HL-60/S4 (cell line): ENCODE measurements at regions not wholly inside any gene's neighbourhood (a gene's known extent, or its start where the extent isn't known, plus 50 kb on each side); places are given as distances from the start of the nearest gene placed in this dataset.

ENCODE experiments used
- in situ Hi-C: fragments of 300-500 bp; cut with MboI; formaldehyde crosslinking; loops from 2 replicates; pipeline ENCODE4 v1.14.3; 2022; ENCODE audit warnings: low sequenced_read_pairs

DNA sequence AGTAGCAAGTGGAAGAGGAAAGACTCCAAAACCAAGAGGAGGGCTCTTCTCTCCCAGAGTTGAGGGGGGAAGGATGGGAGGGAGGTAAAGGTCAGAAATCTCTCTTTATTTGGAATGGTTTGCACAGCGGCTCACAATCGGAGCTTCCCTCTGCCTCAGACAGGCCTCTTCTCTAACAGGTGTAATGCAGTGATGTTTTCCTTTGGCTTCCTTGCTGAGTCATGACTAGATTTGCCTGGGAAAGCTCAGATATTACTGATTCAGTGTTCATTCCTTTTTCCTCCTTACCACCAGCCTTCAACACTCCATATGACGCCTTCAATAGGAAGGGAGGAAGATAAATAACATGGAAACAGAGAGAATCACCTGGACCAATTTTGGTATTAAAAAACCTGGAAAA, 136.6 kb downstream of the RNF152 start:
- in situ Hi-C loops = no loop called here

DNA sequence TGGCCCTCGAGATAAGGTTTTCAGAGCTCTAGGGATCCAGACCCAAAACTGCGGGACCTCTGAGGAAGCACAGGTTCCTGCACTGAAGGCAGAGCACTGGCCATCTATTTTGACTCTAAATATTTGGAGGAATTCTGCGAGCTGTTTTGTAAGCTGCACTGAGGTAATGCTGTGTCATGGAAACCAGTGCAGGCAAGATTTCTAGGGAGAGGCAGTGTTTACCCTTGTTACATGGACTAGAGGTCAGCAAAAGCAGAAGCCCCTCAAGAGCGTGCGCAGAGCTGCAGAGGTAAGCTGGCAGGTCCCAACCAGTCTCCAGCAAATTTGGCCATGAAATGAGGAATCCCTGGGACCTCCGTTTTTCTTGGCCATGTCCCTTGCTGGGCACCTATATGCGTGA, 137.3 kb downstream of the RNF152 start:
- in situ Hi-C loops = no loop called here

DNA sequence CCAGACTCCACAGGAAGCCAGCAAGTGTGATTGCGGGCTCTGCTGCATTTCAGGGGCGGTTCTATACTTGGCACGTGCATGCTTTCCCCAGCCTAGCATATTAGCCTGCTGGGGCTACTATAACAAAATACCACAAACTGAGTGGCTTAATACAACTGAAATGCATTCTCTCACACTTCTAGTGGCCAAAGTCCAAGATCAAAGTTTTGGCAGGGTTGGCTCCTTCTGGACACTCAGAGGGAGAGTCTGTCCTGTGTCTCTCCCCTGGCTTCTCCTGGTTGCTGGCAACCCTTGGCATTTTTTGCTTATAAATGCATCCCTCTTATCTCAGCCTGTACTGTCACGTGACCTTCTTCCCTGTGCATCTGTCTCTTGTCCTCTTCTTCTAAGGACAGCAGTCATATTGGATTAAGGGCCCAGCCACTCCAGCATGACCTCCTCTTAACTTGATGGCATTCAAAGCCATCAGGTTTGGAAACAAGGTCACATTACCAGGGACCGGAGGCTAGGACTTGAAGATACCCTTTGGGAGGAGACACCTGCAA, 138.7 kb downstream of the RNF152 start:
- in situ Hi-C loops = no loop called here

DNA sequence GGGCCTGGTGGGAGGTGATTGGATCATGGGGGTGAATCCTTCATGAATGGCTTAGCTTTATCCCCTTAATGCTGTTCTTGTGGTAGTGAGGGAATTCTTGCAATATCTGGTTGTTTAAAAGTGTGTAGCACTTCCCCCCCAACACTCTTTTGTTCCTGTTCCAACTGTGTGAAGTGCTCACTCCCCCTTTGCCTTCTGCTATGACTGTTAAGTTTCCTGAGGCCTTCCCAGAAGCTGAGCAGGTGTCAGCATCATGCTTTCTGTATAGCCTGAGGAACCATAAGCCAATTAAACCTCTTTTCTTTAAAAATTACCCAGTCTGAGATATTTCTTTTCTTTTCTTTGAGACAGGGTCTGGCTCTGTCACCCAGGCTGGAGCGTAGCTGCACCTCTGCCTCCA, 139.4 kb downstream of the RNF152 start:
- in situ Hi-C loops = no loop called here

DNA sequence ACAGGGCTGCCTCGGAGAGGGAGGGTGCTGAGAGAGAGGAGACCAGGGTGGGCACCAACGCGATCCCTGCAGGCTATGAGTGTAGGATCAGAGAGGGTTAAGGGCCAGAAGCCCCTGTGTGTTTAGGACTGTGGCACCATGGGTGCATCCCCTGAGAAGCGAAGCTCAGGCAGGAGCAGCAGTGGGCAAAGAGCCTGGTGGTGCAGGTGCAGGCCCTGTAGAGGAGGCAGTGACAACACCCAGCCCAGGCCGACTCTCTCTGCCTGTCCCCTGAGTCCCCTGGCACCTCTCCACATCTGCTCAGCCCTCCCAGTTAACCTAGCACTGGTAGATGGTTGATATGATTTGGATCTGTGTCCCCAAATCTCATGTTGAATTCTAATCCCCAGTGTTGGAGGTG, 139.8 kb downstream of the RNF152 start:
- in situ Hi-C loops = no loop called here

DNA sequence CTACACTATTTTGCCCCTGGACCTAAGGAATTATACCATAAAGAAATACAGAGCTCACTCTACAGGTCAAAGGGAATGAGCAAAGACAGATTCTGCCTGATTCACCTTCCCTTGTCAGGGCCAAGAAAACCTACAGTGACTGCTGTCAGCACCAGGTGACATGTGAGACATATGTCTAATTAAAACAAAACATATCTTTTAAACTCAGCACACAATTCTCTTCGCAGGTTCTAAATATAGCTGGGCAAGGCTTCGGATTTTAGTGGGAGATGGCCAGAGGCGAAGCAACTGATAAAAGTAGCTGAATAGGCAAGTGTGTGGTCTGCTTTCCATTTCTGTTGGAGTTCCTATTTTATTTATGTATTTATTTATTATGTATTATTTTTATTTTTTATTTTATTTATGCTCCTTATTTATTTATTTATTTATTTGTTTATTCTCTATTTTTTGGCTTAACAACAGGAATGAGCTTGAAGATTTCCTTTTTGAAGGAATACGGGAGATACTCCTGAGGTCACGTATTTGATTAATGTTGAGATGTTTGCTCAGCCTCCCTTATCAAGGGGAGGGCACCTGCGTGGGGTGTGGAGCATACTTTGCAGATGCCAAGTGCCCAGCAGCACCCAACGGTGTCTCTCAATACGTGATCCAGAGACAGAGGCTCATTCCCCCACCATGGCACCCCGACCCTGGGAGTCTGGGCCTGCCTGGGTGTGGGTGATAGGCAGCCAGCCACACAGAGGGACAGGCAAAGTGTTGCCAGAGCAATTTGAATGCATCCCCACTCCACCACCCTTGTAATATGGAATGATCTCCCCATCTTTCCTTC, 141.8 kb downstream of the RNF152 start:
- in situ Hi-C loops = no loop called here

DNA sequence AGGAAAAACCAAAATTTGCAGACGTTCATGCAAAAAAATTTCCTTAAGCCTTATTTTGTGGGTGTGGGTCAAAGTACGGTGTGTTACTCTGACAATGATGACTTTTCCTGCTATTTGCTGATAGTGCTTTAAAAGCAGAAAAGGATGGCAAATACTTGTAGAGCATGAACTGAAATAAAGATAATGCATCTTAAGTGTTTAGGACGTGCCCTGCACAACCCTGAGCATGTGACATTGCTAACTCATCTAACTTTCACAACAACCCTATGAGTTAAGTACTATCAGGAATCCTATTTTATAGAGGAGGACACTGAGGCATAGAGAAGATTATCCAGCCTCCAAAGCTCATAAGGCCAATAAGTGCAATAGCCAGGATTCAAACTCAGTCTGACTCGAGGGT, 143.3 kb downstream of the RNF152 start:
- in situ Hi-C loops = no loop called here

DNA sequence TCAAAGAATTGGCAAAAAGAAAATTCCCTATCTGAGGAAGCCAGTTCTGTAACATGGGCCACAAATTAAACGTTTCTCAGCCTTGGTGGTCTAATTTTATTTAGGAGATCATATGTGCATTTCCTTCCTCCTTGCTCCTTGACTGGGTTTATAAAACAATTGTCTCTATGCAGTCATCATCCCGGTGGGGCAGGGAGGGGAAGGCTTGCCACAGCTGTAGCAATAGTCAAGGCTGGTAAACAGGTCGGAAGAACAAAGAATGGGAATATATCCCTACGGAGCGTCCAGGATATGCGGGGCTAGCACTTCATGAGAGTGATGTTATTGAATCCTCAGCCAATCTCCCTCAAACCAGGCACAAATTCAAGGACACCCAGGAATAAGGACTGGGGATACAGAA, 143.8 kb downstream of the RNF152 start:
- in situ Hi-C loops = no loop called here

DNA sequence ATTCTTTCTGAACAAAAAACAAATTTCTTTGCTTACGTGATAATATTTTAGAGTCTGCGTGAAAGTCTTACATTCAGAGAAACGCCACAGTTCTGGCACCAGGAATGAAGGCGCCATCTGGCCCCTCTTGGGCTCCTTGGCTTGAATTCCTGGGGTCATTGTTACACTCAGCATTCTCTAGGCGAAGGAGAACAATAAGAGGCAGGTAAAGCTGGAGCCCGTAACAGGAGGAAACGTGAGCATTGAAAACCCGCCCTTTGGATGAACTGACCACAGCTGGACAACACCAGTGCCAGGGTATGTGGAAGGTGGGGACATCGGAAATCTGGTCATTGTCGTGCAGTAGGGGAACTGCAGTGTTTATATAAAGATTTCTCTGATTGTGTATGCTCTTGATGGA, 144.8 kb downstream of the RNF152 start:
- in situ Hi-C loops = no loop called here

DNA sequence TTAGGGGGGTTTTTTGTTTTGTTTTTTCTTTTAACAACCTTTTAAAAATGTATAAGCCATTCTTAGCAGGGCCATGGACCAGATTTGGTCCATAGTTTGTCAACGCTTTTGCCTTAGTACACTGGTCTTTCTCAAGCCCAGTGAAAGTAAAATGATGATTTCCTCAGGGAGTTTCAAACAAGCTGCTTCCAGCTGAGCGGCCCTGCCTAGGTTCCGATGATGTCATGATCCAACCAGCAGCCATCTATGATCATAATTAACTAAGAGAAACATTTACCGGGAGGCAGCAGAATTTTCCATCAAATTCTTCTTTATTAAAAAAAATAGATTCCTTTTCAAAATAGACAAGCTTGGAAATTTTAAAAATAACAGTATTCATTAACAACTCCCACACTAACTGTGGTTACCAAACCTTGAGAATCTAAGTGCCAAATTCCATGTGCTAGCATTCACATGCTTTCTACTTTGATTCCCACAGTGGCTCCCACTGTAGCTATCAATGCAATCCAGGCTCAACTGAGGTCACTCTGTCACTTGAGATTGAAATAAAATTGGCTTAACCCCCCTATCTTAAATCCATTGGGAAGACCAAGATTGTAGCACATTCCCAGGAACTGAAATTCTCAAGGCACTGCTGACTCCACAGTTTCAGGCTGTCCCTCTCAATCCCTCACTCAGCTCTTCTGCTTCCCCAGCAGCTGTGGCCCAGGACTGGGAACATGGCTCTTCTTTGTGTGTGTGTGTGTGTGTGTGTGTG, 148.9 kb downstream of the RNF152 start:
- in situ Hi-C loops = no loop called here

DNA sequence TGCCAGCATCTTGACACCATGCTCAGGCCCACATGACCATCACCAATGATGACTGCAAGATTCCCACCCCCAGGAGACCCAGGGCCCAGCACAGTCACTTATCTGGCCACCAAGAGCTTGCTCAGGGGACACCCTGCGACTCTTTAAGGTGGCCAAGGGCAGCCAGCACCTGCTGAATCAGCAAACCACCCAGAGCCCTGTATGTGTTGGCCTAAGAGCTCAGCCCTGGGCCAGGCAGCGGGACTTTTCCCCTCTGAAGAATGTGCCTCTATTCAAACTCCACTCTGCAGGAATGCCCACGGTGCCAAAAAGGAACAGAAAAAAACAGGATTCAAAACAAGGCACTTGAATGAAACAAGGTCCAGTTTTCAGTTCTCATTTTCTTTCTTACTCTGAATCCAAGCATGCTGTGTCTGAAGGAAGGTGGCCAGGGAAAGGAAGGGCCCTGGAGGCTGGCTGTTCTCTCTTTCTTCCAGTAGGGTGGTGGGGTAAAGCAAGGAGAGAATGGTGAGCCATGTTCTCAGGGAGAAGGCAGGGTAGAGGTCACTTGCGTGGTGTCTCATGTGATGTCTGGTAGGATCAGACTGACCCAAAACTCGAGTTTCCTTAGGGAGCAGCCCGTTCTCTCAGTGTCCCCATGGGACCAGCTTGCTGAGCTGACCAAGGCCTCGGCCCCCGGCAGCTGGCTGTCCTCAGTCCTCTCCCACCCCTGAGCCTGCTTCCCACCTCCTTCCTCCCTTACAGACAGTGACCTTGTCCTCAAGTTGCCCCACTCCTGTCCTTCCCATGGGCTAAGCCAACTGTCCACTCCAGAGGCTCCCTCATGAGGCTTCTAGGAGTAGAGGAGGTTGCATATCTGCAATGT, 150.0 kb downstream of the RNF152 start:
- in situ Hi-C loops = no loop called here

DNA sequence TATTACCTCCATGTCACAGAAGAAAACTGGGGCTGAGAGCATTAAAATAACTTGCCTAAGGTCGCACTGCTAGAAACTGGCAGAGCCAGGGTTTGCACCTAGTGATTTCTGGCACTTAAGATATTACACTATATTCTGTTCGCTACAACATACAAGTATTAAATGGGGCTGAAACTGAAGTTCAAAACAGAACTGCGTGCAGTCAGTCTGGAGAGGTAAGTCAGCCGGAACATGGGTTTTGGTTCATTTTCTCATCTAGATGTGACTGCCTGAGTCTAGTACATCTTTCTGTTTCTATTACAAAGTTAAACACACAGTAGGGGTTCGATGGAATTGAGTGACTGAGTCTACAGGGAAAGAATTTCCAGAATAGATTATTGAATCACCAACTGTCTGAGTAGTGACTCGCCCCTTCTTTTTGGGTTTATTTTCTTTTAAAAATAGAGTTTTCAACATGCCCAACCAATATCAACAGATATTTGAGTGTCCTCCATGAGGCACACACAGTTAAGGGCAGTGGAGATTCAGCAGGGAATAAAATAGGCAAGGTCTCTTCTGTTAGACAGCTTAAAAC, 150.8 kb downstream of the RNF152 start:
- in situ Hi-C loops = no loop called here

DNA sequence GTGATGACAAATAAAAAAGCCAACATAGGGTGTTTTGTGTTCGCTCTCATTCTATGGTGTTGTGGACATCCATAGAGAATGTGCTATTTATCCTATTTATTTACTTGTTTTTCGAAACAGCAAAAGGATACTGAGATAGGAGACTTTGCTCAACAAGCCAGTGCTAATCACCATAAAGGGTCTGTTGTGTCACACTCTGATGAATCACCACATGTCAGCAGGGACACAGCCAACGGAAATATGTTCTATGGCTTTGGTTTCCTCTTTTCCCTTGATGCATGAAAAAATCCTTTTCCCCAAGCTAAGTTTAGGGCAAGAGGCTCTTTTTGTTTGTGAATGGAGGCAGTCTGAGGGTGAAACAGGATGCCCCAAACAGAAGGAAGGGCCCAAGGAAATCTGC, 154.3 kb downstream of the RNF152 start:
- in situ Hi-C loops = no loop called here

DNA sequence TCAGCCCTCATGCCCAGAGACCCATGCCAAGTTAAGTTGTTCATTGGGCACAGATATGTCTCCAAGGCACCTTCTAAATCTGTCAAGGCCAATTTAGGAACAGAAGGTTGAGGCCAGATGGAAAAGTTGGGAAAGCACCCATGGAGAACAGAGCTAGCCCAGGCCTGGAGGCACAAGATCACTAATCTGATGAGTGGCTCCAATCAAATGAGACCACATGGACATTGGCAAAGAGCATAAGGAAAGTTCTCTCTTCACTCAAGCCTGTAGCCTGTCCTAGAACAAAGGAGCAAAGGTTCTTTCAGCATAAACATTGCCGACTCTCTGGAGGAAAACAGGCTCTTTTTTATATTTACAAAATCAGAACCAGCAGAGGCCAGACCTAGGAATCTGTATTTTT, 154.8 kb downstream of the RNF152 start:
- in situ Hi-C loops = no loop called here

DNA sequence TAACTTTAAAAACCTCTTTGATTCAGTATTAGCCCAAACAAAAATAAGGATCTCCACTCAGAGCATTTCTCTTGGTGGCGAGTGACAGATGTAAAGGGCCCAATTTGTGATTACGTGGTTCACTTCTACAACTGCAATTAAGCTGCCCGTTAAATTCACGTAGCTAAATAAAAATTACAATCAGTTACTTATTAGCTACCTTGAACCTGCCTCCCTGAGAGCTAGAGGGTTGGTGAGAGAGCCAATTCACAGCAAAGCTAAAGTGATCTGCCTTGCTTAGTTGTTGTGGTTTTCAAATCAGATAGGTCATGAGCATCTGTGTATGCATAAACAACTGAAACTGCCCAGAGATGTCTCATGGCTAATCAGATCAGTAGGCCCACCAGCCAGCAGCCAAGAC, 156.7 kb downstream of the RNF152 start:
- in situ Hi-C loops = no loop called here

DNA sequence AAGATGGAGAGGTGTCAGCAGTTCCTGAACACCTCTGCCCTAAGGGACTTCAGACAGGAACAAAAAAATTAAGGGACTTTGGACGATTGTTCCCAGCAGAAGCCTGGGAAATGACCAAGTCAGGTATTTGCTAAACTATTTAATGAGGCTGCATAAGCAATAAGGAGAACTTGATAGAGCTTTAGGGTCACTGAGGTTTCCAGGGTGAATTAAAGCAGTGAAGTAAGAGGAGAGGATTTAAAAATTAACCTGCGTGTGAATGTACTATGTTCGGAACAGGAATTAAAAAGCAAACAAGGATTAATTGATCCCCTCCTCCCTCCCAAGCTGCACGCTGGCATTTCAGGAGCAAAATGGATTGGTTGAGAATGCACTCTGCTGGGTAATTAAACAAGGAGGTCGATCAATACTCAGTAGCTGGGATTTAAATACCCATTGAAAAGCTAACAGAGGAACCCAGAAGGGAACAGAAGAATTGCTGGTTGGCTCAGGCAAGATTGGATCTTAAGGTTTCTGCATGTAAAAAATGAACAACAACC, 157.2 kb downstream of the RNF152 start:
- in situ Hi-C loops = no loop called here

DNA sequence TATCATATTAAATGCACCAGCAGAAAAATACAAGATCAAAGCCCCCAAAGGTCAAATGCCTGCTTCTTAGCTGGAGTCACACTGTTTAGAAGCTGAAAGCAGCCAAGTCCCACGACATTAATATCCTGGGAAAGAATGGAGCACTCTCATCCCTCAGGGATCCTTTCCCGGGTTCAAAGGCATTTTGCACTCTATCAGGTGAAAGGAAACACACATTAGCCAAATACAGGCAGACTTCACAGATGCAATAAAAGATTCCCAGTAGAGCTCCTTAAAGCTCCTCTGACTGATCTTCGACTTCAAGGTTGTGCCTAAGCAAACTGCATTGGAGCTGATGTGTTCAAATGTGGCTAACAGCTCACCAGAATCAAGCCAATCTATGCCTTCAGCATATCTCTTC, 158.4 kb downstream of the RNF152 start:
- in situ Hi-C loops = no loop called here

DNA sequence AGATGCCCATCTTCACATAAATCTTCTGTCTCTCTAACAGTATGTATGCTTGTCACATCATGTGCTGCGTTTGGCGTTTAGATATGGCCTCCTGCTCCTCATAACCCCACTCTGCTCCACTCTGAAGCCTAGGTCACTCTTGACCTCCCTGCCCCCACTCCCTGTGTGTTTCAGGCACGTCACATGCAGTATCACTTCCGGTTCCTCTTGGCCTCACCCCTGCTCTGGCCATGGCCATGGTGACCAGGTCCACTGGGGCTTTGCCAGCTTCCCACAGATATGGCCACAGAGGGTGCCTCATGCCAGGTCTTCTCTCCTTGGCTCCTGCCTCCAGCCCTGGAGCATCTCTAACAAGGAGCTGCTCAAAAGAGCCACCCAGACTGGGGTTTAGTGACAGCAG, 160.0 kb downstream of the RNF152 start:
- in situ Hi-C loops = no loop called here

DNA sequence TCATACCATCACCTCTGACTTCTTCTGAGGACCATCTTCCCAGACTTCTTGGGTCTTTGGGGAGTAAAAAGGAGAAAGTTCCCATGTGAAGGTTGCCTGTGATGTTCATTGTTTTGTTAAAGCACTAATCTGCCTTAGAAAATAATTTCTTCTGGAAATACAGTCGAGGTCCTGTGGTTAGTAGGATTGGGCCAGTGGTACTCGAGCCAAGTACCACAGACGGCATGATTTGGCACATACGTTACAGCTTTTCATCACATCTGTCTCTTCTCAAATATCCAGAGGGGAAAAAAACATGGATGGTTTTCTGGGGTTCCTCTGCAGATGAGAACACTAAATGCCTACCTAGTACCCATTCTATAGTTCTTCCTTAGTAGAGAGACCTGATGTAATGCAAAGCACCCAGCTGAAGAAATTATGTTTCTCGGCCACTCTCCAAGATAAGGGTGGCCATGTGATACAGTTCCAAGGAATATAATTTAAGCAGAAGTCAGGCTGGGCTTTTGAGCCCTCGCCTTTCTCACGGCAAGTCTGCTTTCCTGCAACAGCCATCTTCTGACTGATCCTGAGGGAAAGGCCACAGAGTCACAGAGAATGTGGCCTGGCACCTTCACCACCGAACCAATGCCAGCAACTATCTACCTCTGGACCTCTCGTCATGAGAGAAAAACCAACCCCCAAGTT, 161.0 kb downstream of the RNF152 start:
- in situ Hi-C loops = no loop called here

DNA sequence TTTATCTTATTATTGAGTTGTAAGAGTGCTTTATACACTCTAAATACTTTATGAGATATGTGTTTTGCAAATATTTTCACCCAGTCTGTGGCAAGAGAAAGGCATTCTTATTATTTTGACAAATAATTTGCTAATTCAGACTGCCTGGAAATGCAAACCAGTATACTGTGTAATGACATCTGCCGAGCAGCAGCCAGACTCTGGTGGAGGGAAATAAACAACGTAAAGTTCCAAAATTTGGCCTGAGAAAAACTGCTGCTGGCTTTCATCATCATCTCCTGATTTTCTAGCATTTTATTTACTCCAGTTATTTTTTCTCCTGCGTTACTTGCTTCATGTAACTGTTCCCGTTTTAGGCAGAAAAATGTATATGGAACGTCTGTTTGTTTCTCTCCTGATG, 161.6 kb downstream of the RNF152 start:
- in situ Hi-C loops = no loop called here
